ENCODE measurements at regions not wholly inside any gene's neighbourhood (a gene's known extent, or its start where the extent isn't known, plus 50 kb on each side); places are given as distances from the start of the nearest gene placed in this dataset.

DNA sequence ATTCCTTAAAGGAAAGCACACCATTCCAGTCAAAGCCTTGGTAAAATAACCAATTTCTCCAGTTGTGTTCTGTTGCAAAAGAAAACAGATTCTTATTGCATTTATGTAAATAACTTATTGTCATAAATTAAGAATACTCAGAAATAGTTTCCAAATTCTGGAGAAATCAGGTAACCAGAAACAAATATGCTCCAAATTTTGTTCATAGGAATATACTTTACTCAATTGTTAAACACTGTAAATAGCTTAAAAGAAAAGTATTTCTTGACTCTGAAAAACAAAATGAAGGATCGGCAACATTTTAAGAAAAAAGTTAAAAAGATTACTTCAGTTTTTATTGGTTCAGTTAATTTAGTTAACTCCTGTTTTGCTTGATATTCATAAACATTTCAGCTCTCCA is 67.1 kb upstream of the PIK3CG start:
- DNase-seq = no peak
- no peak overlapping the region for H3K27ac ChIP-seq
- H3K27me3 ChIP-seq (ENCODE audit: insufficient read depth, low read depth, severe bottlenecking) = no peaks in the 10 kb centered on the region
- peaks cover 10% of the 10 kb centered on the region for H3K9me3 ChIP-seq (ENCODE audit: severe bottlenecking)
- no peak overlapping the region for H3K4me3 ChIP-seq (ENCODE audit: low read depth, low read length)
- H3K36me3 ChIP-seq = no peaks in the 10 kb centered on the region
- TF ChIP-seq, protein P1, sequence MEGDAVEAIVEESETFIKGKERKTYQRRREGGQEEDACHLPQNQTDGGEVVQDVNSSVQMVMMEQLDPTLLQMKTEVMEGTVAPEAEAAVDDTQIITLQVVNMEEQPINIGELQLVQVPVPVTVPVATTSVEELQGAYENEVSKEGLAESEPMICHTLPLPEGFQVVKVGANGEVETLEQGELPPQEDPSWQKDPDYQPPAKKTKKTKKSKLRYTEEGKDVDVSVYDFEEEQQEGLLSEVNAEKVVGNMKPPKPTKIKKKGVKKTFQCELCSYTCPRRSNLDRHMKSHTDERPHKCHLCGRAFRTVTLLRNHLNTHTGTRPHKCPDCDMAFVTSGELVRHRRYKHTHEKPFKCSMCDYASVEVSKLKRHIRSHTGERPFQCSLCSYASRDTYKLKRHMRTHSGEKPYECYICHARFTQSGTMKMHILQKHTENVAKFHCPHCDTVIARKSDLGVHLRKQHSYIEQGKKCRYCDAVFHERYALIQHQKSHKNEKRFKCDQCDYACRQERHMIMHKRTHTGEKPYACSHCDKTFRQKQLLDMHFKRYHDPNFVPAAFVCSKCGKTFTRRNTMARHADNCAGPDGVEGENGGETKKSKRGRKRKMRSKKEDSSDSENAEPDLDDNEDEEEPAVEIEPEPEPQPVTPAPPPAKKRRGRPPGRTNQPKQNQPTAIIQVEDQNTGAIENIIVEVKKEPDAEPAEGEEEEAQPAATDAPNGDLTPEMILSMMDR (IDR thresholded peaks at IDR 0.05; ENCODE audit: low read depth, low read length) = no peak

DNA sequence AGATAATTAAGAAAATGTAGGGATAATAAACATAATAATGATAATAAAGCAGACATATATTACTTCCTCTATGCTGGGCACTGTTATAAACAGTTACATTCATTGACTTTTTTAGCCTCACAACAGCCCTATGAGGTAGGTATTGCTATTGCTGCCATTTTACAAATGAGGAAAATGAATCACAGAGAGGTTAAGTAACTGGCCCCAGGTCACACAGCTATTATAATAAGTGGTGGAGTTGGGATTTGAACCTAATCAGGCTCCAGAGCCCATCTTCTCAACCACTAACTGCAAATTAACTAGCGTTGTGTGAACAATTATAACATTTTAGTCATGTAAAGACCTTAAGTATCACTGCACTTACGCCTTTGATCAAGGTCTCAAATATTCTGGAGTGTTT is 62.5 kb upstream of the PIK3CG start:
- Histone ChIP-seq H3K27ac (no peak overlapping the region), H3K9me3 (ENCODE audit: severe bottlenecking) (peaks cover 9% of the 10 kb centered on the region), H3K27me3 (ENCODE audit: insufficient read depth, low read depth, severe bottlenecking) (no peaks in the 10 kb centered on the region), H3K36me3 (no peaks in the 10 kb centered on the region), H3K4me3 (ENCODE audit: low read depth, low read length) (no peak overlapping the region)
- DNase-seq = no peak
- TF ChIP-seq, protein P1 (IDR thresholded peaks at IDR 0.05; ENCODE audit: low read depth, low read length) = no peak

DNA sequence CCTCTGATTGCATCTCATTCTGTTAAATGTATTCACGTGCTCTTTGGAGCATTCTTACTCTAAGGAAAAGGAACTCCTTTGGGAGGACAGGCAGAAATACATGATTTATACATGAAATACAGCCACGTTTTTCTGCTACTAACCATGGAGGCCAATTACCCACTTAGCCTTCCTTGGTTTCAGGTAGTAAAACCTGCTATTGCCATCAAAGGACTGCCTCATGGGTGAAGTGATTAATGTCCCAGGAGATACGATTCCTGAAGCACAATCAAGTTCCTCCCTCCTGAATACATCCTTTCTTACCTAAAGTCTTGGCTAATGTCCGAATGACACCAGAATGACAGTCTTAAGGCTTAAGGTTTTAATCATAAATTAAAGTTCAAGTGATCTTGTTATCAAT is 58.5 kb upstream of the PIK3CG start:
- Histone ChIP-seq H3K27me3 (ENCODE audit: insufficient read depth, low read depth, severe bottlenecking) (no peaks in the 10 kb centered on the region), H3K27ac (no peak overlapping the region), H3K36me3 (no peaks in the 10 kb centered on the region), H3K9me3 (ENCODE audit: severe bottlenecking) (no peaks in the 10 kb centered on the region), H3K4me3 (ENCODE audit: low read depth, low read length) (no peak overlapping the region)
- TF ChIP-seq, protein P1 (IDR thresholded peaks at IDR 0.05; ENCODE audit: low read depth, low read length) = no peak
- no peak for DNase-seq

DNA sequence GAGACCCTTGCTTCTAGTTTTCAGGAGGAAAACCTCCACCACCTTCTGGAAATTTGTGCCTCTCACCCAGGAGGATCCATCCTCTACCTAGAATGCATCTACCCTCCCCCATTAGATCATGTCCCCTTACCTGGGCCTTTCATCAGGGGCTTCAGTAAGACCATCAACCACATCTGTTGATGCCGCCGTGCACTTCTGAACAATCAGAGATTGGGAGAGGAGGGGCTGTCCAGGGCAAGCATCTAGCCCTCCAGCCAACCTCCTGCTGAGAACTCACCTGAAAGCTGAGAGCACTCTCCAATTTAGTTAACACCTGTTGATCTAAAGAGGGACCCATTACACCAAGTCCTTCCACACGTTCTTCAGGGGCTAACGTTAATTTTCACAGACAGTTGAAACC is 57.6 kb upstream of the PIK3CG start:
- no peak for DNase-seq
- Histone ChIP-seq H3K27me3 (ENCODE audit: insufficient read depth, low read depth, severe bottlenecking) (no peaks in the 10 kb centered on the region), H3K4me3 (ENCODE audit: low read depth, low read length) (no peak overlapping the region), H3K36me3 (no peaks in the 10 kb centered on the region), H3K9me3 (ENCODE audit: severe bottlenecking) (no peaks in the 10 kb centered on the region), H3K27ac (no peak overlapping the region)
- TF ChIP-seq, protein P1 (IDR thresholded peaks at IDR 0.05; ENCODE audit: low read depth, low read length) = no peak

DNA sequence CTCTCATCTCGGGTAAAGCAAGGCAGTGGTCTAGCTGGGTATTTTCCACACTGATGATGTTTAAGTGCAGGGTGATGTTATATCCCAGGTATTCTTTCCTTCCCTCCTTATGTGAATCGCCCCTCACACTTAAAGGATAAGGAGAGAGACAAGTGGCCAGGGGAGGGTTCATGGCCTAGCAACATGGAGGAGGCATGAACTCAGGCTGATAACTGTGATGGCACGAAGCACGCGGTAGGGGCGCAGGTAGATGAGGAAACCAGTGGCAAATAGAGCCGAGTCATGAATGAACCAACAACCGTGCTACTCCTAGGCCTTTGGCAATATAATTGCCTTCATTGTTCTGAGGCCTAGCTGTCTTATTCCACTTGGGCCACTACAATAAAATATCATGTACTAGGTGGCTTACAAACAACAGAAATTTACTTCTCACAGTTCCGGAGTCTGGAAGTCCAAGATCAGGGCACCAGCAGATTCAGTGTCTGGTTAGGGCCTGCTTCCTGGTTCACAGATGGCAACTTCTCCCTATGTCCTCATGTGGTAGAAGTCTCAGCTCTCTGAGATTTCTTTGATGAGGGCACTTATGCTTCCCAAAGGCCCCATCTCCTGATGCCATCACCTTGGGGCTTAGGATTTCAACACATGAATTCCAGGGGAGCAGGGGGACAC is 56.0 kb upstream of the PIK3CG start:
- TF ChIP-seq, protein P1 (IDR thresholded peaks at IDR 0.05; ENCODE audit: low read depth, low read length) = no peak
- no peaks in the 10 kb centered on the region for H3K27me3 ChIP-seq (ENCODE audit: insufficient read depth, low read depth, severe bottlenecking)
- no peak overlapping the region for H3K4me3 ChIP-seq (ENCODE audit: low read depth, low read length)
- H3K36me3 ChIP-seq = no peaks in the 10 kb centered on the region
- no peak for DNase-seq
- no peaks in the 10 kb centered on the region for H3K9me3 ChIP-seq (ENCODE audit: severe bottlenecking)
- no peak overlapping the region for H3K27ac ChIP-seq

DNA sequence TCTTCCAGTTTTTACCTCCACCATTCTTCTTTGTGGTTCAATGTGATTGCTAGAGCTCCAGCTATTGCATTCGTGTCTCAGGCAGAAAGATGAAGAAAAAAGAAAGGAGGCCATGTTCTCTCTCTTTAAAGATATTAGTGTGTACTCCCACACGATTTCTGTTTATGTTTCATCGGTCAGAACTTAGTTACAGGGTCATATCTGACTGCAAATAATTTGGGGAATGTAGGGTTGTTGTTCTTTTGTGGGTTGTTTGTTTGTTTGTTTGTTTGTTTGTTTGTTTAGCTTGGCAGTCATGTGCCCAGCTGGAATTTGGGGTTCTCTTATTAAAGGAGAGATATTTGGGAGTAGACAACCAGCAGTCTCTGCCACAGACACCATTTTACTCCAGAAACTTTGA is 53.6 kb upstream of the PIK3CG start:
- Histone ChIP-seq H3K9me3 (ENCODE audit: severe bottlenecking) (no peaks in the 10 kb centered on the region), H3K4me3 (ENCODE audit: low read depth, low read length) (no peak overlapping the region), H3K36me3 (no peaks in the 10 kb centered on the region), H3K27ac (no peak overlapping the region), H3K27me3 (ENCODE audit: insufficient read depth, low read depth, severe bottlenecking) (no peaks in the 10 kb centered on the region)
- TF ChIP-seq, protein P1 (IDR thresholded peaks at IDR 0.05; ENCODE audit: low read depth, low read length) = no peak
- DNase-seq = no peak
